ENCODE measurements at regions not wholly inside any gene's neighbourhood (a gene's known extent, or its start where the extent isn't known, plus 50 kb on each side); places are given as distances from the start of the nearest gene placed in this dataset.

DNA sequence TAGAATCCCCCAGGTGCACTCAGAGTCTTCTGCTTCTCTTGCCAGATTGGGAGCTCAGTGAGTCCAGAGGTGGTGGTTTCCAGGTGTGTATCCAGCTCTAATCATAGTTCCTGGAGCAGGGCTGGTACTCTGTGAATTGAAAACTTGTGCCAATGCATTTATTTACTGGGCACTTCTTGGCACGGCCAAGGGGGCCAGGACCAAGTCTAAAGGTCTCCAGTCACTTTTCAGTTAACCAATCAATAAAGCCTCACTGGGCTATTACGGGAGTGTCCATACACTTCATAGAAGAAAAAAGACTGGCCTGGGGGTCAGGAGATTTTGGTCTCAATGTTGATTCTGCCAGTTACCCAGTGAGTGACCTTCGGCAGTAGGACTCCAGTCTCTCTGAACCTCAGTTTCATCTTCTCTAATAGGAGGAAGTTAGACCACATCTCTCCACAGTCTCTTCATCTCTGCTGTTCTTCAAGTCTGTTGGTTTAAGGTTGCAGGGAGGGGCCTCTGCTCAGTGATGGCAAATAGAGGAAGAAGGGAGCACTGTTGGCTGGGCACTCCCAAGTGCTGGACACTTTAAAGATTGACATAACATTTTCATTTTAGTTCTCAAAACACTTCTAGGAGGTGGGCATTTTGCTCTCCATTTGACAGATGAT, 188.5 kb upstream of the E2F8 start:
- Histone ChIP-seq H3K36me3 (no peaks in the 10 kb centered on the region), H3K9me3 (no peaks in the 10 kb centered on the region), H3K4me1 (peaks cover 11% of the 10 kb centered on the region), H3K27ac (no peak overlapping the region), H3K27me3 (ENCODE audit: low read depth) (peaks cover 4% of the 10 kb centered on the region), H3K4me3 (no peak overlapping the region)
- ATAC-seq: no peak
- intact Hi-C loops (cut with DNase I): no loop called here
- no peak for DNase-seq
- TF ChIP-seq, protein P1, sequence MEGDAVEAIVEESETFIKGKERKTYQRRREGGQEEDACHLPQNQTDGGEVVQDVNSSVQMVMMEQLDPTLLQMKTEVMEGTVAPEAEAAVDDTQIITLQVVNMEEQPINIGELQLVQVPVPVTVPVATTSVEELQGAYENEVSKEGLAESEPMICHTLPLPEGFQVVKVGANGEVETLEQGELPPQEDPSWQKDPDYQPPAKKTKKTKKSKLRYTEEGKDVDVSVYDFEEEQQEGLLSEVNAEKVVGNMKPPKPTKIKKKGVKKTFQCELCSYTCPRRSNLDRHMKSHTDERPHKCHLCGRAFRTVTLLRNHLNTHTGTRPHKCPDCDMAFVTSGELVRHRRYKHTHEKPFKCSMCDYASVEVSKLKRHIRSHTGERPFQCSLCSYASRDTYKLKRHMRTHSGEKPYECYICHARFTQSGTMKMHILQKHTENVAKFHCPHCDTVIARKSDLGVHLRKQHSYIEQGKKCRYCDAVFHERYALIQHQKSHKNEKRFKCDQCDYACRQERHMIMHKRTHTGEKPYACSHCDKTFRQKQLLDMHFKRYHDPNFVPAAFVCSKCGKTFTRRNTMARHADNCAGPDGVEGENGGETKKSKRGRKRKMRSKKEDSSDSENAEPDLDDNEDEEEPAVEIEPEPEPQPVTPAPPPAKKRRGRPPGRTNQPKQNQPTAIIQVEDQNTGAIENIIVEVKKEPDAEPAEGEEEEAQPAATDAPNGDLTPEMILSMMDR (IDR thresholded peaks at IDR 0.05): no peak

GRCh38 chr11:19428206-19429002, 187.7 kb upstream of the E2F8 start:
- peaks cover 11% of the 10 kb centered on the region for H3K4me1 ChIP-seq
- no peaks in the 10 kb centered on the region for H3K36me3 ChIP-seq
- ATAC-seq (no peak), DNase-seq (no peak)
- H3K27me3 ChIP-seq (ENCODE audit: low read depth): peaks cover 4% of the 10 kb centered on the region
- no peak overlapping the region for H3K4me3 ChIP-seq
- intact Hi-C loops (cut with DNase I): no loop called here
- H3K9me3 ChIP-seq: no peaks in the 10 kb centered on the region
- TF ChIP-seq, protein P1 (IDR thresholded peaks at IDR 0.05): no peak
- no peak overlapping the region for H3K27ac ChIP-seq

DNA sequence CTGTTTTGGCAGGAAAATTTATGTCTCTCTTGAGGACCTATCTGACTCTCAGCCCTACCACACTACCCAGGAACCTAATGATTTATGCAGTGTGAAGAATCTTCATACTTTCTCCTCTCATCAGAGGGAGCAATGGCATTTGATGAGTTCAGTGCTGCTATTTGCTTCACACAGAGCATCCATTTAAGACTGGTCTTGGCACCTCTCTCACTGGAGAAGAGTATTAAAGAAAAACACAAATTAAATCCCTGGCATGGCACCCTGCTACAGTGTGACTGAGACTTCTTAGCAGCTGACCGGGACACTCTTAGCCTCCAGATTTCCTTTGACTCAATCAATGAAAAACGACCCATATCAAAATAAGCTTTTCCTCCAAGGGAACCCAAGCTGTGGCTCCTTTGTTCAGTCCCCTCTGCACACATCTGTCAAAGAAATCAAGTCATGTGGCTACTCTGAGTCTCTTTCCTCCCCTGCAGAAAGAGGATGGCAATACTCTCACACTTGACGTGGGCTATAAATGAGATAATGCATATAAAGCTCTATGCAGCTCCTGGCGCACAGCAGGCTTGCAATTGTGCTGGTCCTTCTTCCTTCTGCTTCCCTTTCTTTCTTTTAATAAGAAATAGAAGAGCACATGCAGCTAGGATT, 186.1 kb upstream of the E2F8 start:
- Histone ChIP-seq H3K4me3 (no peak overlapping the region), H3K27ac (no peak overlapping the region), H3K4me1 (peaks cover 11% of the 10 kb centered on the region), H3K9me3 (no peaks in the 10 kb centered on the region), H3K27me3 (ENCODE audit: low read depth) (peaks cover 4% of the 10 kb centered on the region), H3K36me3 (no peaks in the 10 kb centered on the region)
- TF ChIP-seq, protein P1 (IDR thresholded peaks at IDR 0.05): no peak
- no peak for ATAC-seq
- intact Hi-C loops (cut with DNase I): no loop called here
- DNase-seq: no peak

- H3K27ac ChIP-seq: no peak overlapping the region
- H3K4me1 ChIP-seq: peaks cover 10% of the 10 kb centered on the region
- DNase-seq (no peak), ATAC-seq (no peak)
- H3K9me3 ChIP-seq: no peaks in the 10 kb centered on the region
- no peak overlapping the region for H3K4me3 ChIP-seq
- TF ChIP-seq, protein P1 (IDR thresholded peaks at IDR 0.05): no peak
- H3K36me3 ChIP-seq: no peaks in the 10 kb centered on the region
- intact Hi-C loops (cut with DNase I): no loop called here
- peaks cover 2% of the 10 kb centered on the region for H3K27me3 ChIP-seq (ENCODE audit: low read depth)
These were observed 185.4 kb upstream of the E2F8 start for GRCh38 chr11:19426011-19426755.

DNA sequence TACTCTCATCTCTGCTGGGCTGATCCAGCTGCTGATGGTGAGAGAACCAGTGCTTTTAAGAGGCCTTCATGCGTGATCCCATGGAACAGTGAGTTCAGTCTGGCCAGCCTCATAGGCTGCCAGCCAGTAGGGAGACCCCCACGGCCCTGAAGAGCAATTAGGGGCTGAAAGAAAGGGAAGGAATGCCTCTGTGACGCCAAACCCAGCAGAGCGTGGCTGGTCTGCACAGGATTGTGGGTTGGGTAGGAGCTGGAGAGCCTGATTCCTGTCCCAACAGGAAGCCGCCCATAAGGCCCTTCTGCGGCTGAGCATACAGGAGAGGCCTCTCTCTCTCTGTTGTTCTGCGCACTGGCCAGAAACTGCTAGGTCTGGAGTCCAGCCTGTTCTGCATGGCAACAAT, 181.5 kb upstream of the E2F8 start:
- DNase-seq (no peak), ATAC-seq (no peak)
- intact Hi-C loops (cut with DNase I): no loop called here
- TF ChIP-seq, protein P1 (IDR thresholded peaks at IDR 0.05): no peak
- Histone ChIP-seq H3K27me3 (ENCODE audit: low read depth) (no peaks in the 10 kb centered on the region), H3K4me1 (peaks cover 10% of the 10 kb centered on the region), H3K4me3 (no peak overlapping the region), H3K27ac (no peak overlapping the region), H3K36me3 (no peaks in the 10 kb centered on the region), H3K9me3 (no peaks in the 10 kb centered on the region)

All from lower lobe of right lung (tissue), 2 donors.